HG02571 (cell line): ENCODE measurements at regions not wholly inside any gene's neighbourhood (a gene's known extent, or its start where the extent isn't known, plus 50 kb on each side); places are given as distances from the start of the nearest gene placed in this dataset.

ENCODE experiments used
- ATAC-seq: cut with Tn5 transposase; IDR thresholded peaks from one replicate; pipeline ENCODE4 v1.9.1; 2021; ENCODE audit warnings: mild to moderate bottlenecking, moderate library complexity; ENCODE audit not compliant: unreplicated experiment

DNA sequence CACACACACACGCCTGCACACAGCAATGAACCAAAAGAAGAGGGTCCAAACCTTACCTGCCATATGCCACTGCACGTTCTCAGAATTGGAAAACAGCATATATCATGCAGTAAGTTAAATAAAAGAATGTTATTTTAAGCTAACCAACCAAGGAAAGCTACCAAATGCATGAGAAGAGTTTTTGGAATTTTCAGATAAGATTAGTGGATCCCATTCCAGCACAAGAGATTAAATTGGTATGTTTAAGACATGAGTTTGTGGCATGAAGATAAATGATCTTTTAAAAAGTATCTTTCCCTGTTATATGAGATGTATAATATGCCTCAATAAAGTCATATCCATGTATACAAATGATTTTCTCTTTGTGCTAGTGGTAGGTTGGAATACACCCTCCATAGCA lies 811.4 kb downstream of the NR2F2 start:
- ATAC-seq: no peak

- no peak for ATAC-seq
Measured at GRCh38 chr15:97143592-97144376, 813.3 kb downstream of the NR2F2 start.

DNA sequence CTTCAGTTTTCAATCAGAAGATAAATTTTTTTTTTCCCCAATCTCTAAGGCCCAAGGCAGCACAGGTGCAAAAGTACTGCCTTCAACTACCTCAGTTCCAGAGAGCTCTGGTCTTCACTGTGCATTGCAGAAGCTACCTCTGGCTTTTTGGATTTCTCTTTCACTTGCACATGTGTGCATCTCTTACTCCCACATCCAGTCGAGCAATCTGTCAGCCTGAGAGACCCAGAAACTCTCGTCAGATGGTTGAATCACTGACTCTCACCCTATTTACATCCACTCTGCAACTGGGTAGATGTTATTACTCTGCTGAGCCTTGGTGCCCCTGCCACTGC lies 813.8 kb downstream of the NR2F2 start:
- ATAC-seq: no peak

DNA sequence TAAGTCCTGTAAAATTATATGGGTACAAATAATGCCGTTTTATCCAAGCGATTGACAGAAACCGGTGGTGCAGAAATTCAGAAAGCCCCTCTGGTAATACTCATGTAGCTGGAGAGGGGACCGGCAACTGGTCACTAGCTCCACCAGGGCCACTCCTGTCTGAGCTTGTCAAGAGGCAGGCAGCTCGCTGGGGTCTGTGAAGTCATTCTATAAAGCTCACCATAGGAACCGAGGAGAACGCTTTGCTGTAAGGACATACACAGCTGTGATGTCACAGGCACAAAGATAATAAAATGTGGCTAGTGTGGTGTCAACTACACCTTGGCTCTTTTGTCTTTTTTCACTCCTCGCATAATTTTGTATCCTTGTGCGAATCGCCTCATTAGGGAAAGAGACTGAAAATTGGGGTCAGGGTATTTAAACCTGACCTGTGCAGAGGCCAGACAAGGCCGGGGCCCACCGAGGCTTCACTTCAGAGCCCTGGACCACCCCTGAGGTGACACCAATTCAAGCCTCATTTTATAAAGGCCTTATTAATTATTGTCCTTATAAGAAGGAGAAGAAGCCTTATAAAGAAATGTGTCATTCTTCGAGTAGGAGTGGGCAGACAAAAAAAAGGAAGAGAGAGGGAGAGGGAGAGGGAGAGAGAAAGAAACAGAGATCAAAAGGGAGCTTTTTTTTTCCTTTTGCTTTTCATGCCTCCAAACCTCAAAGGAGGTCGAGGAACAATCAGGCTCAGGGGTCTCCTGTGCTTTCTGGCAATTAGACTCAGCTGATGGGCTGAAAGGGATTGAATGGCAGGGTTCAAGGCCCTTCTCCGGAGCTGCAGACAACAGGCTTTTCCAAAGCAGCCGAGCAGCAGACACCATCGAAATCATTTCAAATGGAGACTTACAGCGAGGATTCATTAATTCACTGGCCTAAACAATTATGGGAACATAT lies 813.3 kb upstream of the ARRDC4 start:
- ATAC-seq: no peak

- no peak for ATAC-seq
Measured at GRCh38 chr15:97153356-97153965, 807.0 kb upstream of the ARRDC4 start.

DNA sequence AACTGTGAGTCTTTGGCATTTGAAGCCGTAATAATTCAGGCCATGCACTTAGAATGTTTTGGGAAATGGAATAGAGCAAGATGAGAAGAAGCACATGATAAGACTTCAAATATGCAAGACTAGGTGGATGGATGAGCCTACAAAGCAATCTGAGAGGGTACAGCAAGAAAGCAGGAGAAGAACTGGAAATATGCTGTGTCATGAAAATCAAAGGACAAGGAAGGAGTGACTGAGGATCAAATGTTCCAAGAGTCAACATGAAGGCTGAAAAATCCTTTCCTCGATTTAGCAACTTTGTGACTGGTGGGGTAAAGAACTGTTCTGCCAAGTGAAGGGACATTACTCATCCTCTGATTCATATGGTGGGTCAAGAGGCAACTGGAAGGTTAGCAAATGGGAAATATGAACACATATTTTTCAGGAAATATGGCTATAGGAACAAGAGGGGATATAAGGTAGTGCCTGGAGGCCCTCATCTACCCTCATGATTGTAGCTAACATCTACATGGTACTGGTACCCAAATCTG lies 803.7 kb upstream of the ARRDC4 start:
- ATAC-seq: no peak

DNA sequence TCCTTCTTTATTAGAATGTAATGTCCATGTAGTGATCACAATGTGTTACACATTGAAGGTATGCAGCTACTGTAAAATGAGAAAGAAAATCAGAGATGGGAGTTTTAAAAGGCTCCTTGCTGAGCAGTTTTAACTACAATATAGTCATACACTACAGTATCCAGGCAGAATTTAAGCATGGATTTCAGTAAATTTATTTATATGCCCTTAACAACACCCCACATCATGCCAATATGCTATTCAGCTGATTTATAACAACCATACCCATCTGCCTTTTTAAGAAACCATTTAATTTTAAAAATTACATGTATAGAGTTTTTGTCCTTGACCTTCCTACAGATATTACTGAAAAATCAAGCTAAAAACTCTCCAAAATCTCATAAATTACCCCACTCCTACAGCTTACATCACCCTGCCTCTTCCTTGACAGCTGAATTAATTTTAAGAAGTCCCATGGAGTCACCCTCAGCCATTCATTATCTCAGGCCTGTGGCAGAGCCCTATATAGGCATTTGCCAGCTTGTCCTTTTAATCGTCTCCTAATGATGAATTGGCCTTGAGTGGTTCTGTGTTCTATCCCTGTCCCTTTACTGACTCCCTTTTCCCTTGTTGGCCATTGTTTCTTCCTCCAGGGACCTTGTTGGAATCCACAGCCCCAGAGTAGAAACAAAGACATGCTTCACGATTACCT lies 797.6 kb upstream of the ARRDC4 start:
- ATAC-seq: no peak

GRCh38 chr15:97165205-97165604 lies 795.3 kb upstream of the ARRDC4 start:
- ATAC-seq: no peak

GRCh38 chr15:97168704-97169475 lies 791.6 kb upstream of the ARRDC4 start:
- no peak for ATAC-seq

DNA sequence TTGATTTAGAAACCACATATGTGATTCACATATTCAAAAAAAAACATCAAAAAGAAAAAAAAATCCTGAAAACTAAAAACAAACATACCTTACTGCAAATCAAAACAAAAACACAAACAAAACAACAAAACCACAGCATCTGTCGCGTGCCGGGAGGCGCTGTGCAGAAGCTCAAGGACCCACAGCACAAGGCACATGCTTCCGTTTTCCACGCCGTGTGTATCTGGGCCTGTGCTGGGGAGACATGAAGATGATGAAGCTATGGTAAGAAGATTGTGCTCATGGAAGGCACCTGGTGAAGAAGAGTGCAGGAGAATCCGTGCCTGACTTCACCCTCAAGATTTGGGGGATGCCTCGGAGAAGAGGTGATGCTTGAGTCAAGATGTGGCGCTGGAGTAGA lies 788.9 kb upstream of the ARRDC4 start:
- ATAC-seq: no peak

DNA sequence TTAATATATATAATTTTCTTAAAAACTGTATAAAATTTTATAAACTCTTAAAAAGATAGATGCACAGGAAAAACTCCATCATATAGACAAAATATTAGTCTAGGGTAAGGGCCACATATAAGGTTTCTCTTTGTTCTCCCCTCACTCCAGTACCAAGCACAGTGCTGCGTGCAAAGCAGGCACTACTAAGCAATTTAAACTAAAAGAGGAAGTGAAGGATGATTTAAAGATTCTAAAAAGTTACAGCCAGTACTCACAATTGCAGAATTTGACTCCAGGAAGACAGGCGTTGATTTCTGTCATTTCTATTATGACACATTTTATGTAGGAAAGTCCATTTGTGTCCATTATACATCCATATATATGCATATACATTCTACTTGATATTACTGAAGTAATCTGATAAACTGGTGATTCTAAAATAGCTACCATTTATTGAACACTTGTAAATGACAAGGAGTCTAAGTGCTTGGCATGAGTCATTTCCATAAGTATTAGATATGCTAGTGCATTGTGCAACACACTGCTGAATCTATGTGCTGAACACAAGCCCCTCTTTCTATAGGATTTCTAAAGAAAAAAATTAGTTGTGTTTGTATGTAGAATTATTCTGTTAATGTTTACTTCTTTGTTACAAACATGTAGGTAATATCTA lies 785.5 kb upstream of the ARRDC4 start:
- no peak for ATAC-seq

DNA sequence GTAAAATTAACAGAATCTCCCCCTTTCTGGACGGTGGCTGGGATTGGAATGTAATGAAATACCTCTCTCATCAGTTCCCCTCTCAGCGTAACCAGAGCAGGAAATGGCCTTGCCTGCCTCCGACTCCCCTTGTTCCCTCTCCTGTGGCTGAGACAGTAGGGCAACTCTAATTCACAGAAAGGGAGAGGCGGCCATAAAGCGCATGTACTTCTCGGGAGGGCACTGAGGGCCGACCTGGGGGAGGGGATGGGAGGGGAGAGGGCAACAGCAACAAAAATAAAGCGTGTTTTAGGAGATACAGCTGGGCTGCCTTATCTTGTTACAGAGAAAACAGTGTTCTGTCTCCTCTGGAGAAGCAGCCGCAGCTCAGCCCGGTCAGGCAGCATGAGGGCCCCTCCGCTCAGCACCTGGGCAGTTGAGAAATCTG lies 783.3 kb upstream of the ARRDC4 start:
- ATAC-seq: no peak

- no peak for ATAC-seq
Measured at GRCh38 chr15:97182581-97182980, 777.9 kb upstream of the ARRDC4 start.

DNA sequence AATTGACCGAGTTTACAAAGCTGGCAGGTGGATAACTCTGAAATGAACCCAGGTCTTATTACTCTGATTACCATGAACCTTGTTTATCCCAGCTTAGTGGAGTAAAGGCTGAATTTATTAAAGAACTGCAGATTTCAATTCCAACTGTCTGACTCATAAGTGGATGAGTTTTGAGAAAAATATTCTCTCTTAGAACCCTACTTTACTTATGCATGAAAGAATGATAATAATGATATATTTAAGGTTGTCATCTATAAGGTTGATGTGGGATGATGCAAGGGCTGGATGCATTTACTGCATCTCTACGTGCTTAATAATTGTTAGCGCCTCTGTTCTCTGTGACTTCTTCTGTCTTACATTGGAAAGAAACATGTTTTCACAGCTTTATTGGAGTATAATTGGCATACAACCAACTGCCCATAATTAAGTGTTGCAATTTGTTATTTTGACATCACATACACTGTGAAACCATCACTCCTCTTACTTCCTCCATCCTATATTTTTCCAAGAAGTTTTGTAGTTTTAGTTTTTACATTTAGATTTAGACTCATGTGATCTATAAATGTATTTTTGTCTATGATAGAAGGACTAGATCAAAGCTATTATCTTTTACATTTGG lies 771.2 kb upstream of the ARRDC4 start:
- no peak for ATAC-seq

GRCh38 chr15:97194750-97195149 lies 765.8 kb upstream of the ARRDC4 start:
- ATAC-seq: no peak

DNA sequence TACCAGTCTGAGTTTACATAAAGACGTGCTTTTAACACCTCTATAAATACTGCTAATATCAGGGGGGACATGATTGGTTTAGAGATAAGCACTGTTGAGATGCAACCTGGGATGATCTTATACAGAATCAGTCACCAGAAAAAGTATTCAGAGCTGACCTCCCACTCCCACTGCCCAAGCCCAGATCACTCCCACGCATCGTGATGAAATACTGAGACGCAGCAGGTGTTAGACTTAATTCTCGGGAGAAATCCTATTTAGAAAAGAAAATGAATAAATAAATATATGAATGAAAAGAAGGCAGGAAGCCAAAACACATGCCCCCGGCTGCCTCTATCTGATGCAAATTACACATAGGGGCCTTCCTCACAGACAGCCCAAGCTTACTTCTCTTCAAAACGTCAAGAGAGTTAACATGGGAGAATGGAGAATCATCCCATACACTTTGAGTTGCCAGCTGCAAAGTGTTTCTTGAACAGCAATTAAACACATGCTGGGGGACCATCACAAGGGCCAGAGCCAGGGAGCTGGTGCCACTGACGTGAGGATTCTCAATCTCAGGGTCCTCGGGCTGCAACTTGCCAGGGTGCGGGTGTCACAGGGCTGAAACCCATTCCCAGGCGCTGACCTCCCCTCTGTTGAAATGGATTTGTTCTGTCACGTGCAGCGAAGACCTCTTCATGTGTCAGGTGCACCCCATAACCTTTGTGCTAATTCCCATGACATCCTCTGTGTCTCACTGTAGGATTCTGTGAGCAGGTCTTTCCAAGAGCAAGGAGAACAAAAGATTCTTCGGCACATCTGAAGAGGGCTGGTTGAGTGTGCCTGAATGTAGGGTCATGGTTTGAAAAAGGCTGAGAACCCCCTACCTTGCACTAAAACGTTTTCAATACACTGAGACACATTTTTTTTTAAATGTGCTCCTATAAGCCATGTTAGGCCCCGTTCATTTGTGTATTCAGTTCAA lies 764.2 kb upstream of the ARRDC4 start:
- no peak for ATAC-seq

DNA sequence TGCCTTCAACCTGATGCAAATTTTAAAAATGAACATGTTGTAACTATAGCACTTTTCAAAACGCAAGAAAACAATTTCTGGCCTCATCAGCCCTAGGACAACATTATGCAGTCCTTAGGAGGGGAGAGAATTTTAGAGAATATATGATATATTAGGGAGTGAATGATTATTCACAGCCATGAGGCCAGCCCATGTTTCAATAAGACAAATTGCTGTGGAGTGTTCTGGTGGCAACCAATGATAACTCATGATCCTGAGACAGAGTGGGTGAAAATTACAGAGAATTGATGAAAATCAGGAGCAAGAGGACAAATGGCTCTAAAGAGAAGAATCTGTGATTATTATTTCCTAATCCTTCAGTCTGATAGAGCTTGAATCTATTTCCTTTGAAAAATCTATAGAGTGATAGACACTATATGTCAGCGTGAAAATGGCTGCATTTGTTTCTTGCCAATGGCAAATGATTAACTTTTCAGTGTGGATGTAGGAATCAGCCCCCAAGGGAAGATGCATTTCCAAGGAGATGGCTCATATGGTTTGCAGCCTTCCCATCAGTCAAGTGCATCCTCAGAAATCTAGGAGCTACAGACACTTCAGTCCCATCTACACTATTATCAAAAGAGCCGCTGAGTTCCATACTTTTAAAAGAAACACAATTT lies 761.0 kb upstream of the ARRDC4 start:
- ATAC-seq: no peak
